Endothelial cell of umbilical vein (primary cell): ENCODE measurements at regions not wholly inside any gene's neighbourhood (a gene's known extent, or its start where the extent isn't known, plus 50 kb on each side); places are given as distances from the start of the nearest gene placed in this dataset.

Experiments used
- EZH2 ChIP-seq: IDR thresholded peaks from 2 replicates; pipeline ENCODE4 v1.6.1; 2012; ENCODE audit warnings: borderline replicate concordance, low read depth, mild to moderate bottlenecking, moderate library complexity, low read length, inconsistent platforms; ENCODE audit not compliant: severe bottlenecking
- FOS ChIP-seq: IDR thresholded peaks from 2 replicates; pipeline ENCODE4 v1.6.1; 2011; ENCODE audit warnings: mild to moderate bottlenecking, low read length, moderate library complexity, borderline replicate concordance; ENCODE audit not compliant: insufficient read depth
- GATA2 ChIP-seq: IDR thresholded peaks from 2 replicates; pipeline ENCODE4 v1.7.0; 2011; ENCODE audit warnings: low read depth, mild to moderate bottlenecking, moderate library complexity, mixed read lengths, low read length; ENCODE audit not compliant: insufficient read length, insufficient read depth
- JUN ChIP-seq: IDR thresholded peaks from 2 replicates; pipeline ENCODE4 v1.6.1; 2011; ENCODE audit warnings: borderline replicate concordance, low read depth; ENCODE audit not compliant: insufficient read length, insufficient read depth
- POLR2A ChIP-seq: IDR thresholded peaks from 2 replicates; pipeline ENCODE4 v1.6.1; 2012; ENCODE audit warnings: low read depth, mild to moderate bottlenecking, control low read depth, low read length
- POLR2AphosphoS5 ChIP-seq: IDR thresholded peaks from 2 replicates; pipeline ENCODE4 v1.6.1; 2012; ENCODE audit warnings: low read depth, mild to moderate bottlenecking, control low read depth, low read length, moderate library complexity; ENCODE audit not compliant: insufficient read depth
- TF ChIP-seq, protein P1 (sequence below), 2 donors: IDR thresholded peaks; 1 replicate in 1 of 2; 2 replicates in 1 of 2; pipeline ENCODE4 v1.5.1; 2011; ENCODE audit warnings: low read length in 2 of 2, mild to moderate bottlenecking in 2 of 2, moderate library complexity in 2 of 2, control low read depth in 1 of 2, inconsistent platforms in 1 of 2, low read depth in 1 of 2; ENCODE audit not compliant: insufficient read depth in 1 of 2; ENCODE audit errors: extremely low read depth in 1 of 2
- TF ChIP-seq, protein P2 (sequence below): IDR thresholded peaks from 2 replicates; pipeline ENCODE4 v1.6.1; 2011; ENCODE audit not compliant: insufficient read depth, insufficient read length

DNA sequence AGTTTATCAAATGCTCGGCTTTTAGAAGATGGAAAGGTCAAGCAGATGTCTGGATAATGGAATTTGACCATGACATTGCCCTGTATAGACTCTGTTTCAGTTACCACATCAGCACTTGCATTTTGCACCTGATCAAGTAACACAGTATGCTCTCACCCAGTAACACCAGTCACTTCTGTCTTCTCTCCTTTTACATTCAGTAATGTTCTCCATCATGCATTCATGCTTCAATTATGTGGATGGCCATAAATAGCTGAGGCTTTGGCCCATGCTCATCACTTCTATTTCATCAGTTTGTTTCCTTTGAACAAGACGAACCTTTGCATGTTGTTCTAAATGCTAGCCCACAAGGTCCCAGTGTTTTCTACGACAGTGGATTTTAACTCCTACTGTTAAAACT, 322.9 kb upstream of the ACVR2A start:
- TF ChIP-seq POLR2AphosphoS5: no peak
- TF ChIP-seq, protein P1, sequence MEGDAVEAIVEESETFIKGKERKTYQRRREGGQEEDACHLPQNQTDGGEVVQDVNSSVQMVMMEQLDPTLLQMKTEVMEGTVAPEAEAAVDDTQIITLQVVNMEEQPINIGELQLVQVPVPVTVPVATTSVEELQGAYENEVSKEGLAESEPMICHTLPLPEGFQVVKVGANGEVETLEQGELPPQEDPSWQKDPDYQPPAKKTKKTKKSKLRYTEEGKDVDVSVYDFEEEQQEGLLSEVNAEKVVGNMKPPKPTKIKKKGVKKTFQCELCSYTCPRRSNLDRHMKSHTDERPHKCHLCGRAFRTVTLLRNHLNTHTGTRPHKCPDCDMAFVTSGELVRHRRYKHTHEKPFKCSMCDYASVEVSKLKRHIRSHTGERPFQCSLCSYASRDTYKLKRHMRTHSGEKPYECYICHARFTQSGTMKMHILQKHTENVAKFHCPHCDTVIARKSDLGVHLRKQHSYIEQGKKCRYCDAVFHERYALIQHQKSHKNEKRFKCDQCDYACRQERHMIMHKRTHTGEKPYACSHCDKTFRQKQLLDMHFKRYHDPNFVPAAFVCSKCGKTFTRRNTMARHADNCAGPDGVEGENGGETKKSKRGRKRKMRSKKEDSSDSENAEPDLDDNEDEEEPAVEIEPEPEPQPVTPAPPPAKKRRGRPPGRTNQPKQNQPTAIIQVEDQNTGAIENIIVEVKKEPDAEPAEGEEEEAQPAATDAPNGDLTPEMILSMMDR (IDR thresholded peaks at IDR 0.05; ENCODE audit: extremely low read depth in 1 of 2, insufficient read depth in 1 of 2, low read depth in 1 of 2, low read length in 2 of 2): no peak
- no peak for TF ChIP-seq POLR2A
- TF ChIP-seq, protein P2, sequence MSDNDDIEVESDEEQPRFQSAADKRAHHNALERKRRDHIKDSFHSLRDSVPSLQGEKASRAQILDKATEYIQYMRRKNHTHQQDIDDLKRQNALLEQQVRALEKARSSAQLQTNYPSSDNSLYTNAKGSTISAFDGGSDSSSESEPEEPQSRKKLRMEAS: no peak
- no peak for TF ChIP-seq EZH2
- no peak for TF ChIP-seq JUN
- no peak for TF ChIP-seq FOS
- TF ChIP-seq GATA2: no peak
